ENCODE measurements at regions not wholly inside any gene's neighbourhood (a gene's known extent, or its start where the extent isn't known, plus 50 kb on each side); places are given as distances from the start of the nearest gene placed in this dataset.

- Histone ChIP-seq H3K9ac (ENCODE audit: low read depth in 1 of 2, low read length in 2 of 2) (peak overlapping the region in 1 of 2 donors; percentile 46), H3K27ac (ENCODE audit: low read depth in 1 of 2, low read length in 2 of 2) (peak overlapping the region; percentile 81 to 83), H3K4me3 (ENCODE audit: low read depth in 1 of 3, low read length in 3 of 3) (no peak overlapping the region), H3K36me3 (ENCODE audit: control insufficient read depth in 4 of 4, insufficient read depth in 3 of 4, low read depth in 1 of 4, low read length in 3 of 4) (no peaks in the 10 kb centered on the region), H3K4me1 (ENCODE audit: control insufficient read depth in 4 of 4, insufficient read depth in 4 of 4, low read length in 3 of 4) (peaks cover 15 to 44% (median 31%) of the 10 kb centered on the region in 4 donors), H3K27me3 (ENCODE audit: control insufficient read depth in 4 of 4, insufficient read depth in 4 of 4, low read length in 3 of 4) (no peaks in the 10 kb centered on the region), H3K9me3 (ENCODE audit: control insufficient read depth in 4 of 4, low read length in 3 of 4) (no peaks in the 10 kb centered on the region)
- no peak for DNase-seq (ENCODE audit: low spot score)
- TF ChIP-seq EGR1 (IDR thresholded peaks at IDR 0.05; ENCODE audit: low read depth in 2 of 2), result no peak
- no peak for TF ChIP-seq CTCF (IDR thresholded peaks at IDR 0.05; ENCODE audit: low read depth, low read length, missing input control)
- no peak for TF ChIP-seq FOXA2 (IDR thresholded peaks at IDR 0.05)
- no peak for TF ChIP-seq HNF4G (IDR thresholded peaks at IDR 0.05)
- TF ChIP-seq NR2F2 (IDR thresholded peaks at IDR 0.05), result no peak
- TF ChIP-seq JUND (IDR thresholded peaks at IDR 0.05), result no peak
- WGBS, result 79% methylated on average over 6 of the region's 6 CpGs
These were observed 60.8 kb upstream of the HES1 start for GRCh38 chr3:194075088-194075615.

GRCh38 chr3:194075802-194076460 lies 60.0 kb upstream of the HES1 start:
- Histone ChIP-seq H3K4me3 (ENCODE audit: low read depth in 1 of 3, low read length in 3 of 3) (no peak overlapping the region), H3K36me3 (ENCODE audit: control insufficient read depth in 4 of 4, insufficient read depth in 3 of 4, low read depth in 1 of 4, low read length in 3 of 4) (no peaks in the 10 kb centered on the region), H3K9me3 (ENCODE audit: control insufficient read depth in 4 of 4, low read length in 3 of 4) (no peaks in the 10 kb centered on the region), H3K27ac (ENCODE audit: low read depth in 1 of 2, low read length in 2 of 2) (peak overlapping the region; percentile 81 to 83), H3K9ac (ENCODE audit: low read depth in 1 of 2, low read length in 2 of 2) (peak overlapping the region in 1 of 2 donors; percentile 46), H3K4me1 (ENCODE audit: control insufficient read depth in 4 of 4, insufficient read depth in 4 of 4, low read length in 3 of 4) (peaks cover 13 to 37% (median 27%) of the 10 kb centered on the region in 4 donors), H3K27me3 (ENCODE audit: control insufficient read depth in 4 of 4, insufficient read depth in 4 of 4, low read length in 3 of 4) (no peaks in the 10 kb centered on the region)
- 36% methylated on average over 6 of the region's 6 CpGs for WGBS
- DNase-seq (ENCODE audit: low spot score), result peak; percentile 44
- TF ChIP-seq EGR1 (IDR thresholded peaks at IDR 0.05; ENCODE audit: low read depth in 2 of 2) (no peak), RXRA (IDR thresholded peaks at IDR 0.05) (peak; percentile 90 to 92), HNF4G (IDR thresholded peaks at IDR 0.05) (no peak), FOXA2 (IDR thresholded peaks at IDR 0.05) (peak; percentile 98), SP1 (IDR thresholded peaks at IDR 0.05) (peak; percentile 93), YY1 (IDR thresholded peaks at IDR 0.05) (peak; percentile 86), FOXA1 (IDR thresholded peaks at IDR 0.05) (peak; percentile 94), RAD21 (IDR thresholded peaks at IDR 0.05) (peak; percentile 61 to 79), HNF4A (conservative IDR thresholded peaks at IDR 0.05) (peak; percentile 76 to 80), ZBTB33 (IDR thresholded peaks at IDR 0.05) (peak; percentile 58), TAF1 (conservative IDR thresholded peaks at IDR 0.05) (no peak), MAX (IDR thresholded peaks at IDR 0.05) (peak; percentile 90), NR2F2 (IDR thresholded peaks at IDR 0.05) (peak; percentile 73), JUND (IDR thresholded peaks at IDR 0.05) (peak in 1 of 2 donors; percentile 68), ATF3 (IDR thresholded peaks at IDR 0.05) (no peak), CTCF (IDR thresholded peaks at IDR 0.05; ENCODE audit: low read depth, low read length, missing input control) (no peak), REST (IDR thresholded peaks at IDR 0.05) (peak; percentile 65), GABPA (IDR thresholded peaks at IDR 0.05 in 1 of 2, conservative IDR thresholded peaks at IDR 0.05 in 1 of 2) (no peak)

Data from liver (tissue), 8 donors.